Effector memory CD4-positive, alpha-beta T cell (primary cell): ENCODE measurements at regions not wholly inside any gene's neighbourhood (a gene's known extent, or its start where the extent isn't known, plus 50 kb on each side); places are given as distances from the start of the nearest gene placed in this dataset.

ENCODE experiments used
- DNase-seq, 3 donors: peaks; one replicate each; pipeline ENCODE4 v3.0.0-alpha.2; 2020
- H3K27ac ChIP-seq: 2 replicates; pipeline ENCODE4 v1.7.0; 2013; ENCODE audit warnings: mild to moderate bottlenecking, low read length, moderate library complexity; ENCODE audit not compliant: insufficient read depth, poor library complexity, severe bottlenecking
- H3K27me3 ChIP-seq: replicated peaks from 2 replicates; pipeline ENCODE4 v1.7.0; 2013; ENCODE audit warnings: mild to moderate bottlenecking, low read length; ENCODE audit not compliant: insufficient read depth, control insufficient read depth, poor library complexity, severe bottlenecking
- H3K36me3 ChIP-seq: 2 replicates; pipeline ENCODE4 v1.7.0; 2013; ENCODE audit warnings: mild to moderate bottlenecking, low read length, moderate library complexity; ENCODE audit not compliant: control insufficient read depth, insufficient read depth
- H3K4me1 ChIP-seq: 2 replicates; pipeline ENCODE4 v1.7.0; 2013; ENCODE audit warnings: low read length, mild to moderate bottlenecking; ENCODE audit not compliant: control insufficient read depth, insufficient read depth, poor library complexity, severe bottlenecking
- H3K4me3 ChIP-seq: 2 replicates; pipeline ENCODE4 v1.7.0; 2013; ENCODE audit warnings: low read length, low read depth, mild to moderate bottlenecking; ENCODE audit not compliant: insufficient read depth, poor library complexity, severe bottlenecking
- H3K9me3 ChIP-seq: 2 replicates; pipeline ENCODE4 v1.7.0; 2013; ENCODE audit warnings: mild to moderate bottlenecking, low read length, moderate library complexity; ENCODE audit not compliant: control insufficient read depth

DNA sequence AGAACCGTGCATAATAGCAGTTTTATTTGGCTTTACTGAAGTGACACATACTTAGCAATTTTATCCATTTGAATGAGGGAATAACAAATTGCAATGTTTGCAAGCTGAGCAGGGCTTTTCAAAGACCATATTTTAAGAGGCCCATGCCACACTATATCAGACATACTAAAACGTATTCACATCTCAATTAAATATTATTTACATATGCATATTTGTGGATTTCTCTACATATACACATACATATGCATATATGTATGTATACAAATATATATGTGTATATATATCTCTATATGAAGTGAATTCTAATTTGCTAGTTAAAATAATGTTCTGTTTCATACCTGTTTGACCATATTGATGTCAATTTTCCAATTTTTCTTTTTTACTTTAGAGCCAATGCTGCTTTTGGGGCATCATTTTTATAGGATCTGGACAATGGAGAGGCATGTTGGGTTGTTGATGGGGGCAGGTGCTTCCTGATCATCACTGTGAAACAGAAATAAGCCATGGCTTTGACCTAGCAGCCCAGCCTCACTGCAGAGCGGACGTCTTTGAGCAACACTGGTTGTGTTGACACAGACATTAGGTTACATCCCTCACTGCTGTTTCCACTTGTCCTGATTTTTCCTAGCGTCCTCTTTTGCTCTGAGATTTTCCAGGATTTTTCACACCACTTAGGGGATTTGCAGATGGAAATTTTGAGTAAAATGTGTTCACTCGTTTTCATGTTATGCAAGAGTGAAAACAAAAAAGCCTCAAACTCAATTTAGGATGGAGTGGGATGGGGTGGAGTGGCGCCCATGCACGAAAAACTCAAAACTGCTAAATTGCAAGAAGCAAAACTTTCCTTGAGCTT is 56.9 kb downstream of the RDH14 start:
- H3K27ac ChIP-seq = no peak overlapping the region
- H3K4me1 ChIP-seq = no peaks in the 10 kb centered on the region
- no peaks in the 10 kb centered on the region for H3K9me3 ChIP-seq
- no peak overlapping the region for H3K4me3 ChIP-seq
- DNase-seq = no peak
- H3K36me3 ChIP-seq = no peaks in the 10 kb centered on the region
- H3K27me3 ChIP-seq = no peaks in the 10 kb centered on the region

DNA sequence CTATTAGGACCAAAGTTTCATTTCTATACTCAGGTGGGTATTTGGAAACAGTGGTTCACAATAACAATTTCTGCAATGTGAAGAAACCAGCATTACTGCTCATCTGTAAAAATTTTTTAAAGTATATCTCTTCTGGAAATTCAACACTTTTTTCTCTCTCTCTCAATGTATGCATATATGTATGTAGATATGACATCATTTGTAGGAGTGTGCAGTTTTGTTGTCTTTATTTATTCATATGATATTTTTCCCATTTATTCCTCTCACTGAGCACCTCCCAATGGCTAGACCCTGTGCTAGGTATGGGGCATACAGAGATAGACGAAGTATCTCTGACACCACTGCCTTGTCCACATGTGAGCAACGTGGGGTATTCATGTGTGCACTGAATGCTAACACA is 58.3 kb downstream of the RDH14 start:
- H3K27ac ChIP-seq = no peak overlapping the region
- no peaks in the 10 kb centered on the region for H3K36me3 ChIP-seq
- DNase-seq = no peak
- H3K4me1 ChIP-seq = no peaks in the 10 kb centered on the region
- no peak overlapping the region for H3K4me3 ChIP-seq
- no peaks in the 10 kb centered on the region for H3K27me3 ChIP-seq
- H3K9me3 ChIP-seq = no peaks in the 10 kb centered on the region

DNA sequence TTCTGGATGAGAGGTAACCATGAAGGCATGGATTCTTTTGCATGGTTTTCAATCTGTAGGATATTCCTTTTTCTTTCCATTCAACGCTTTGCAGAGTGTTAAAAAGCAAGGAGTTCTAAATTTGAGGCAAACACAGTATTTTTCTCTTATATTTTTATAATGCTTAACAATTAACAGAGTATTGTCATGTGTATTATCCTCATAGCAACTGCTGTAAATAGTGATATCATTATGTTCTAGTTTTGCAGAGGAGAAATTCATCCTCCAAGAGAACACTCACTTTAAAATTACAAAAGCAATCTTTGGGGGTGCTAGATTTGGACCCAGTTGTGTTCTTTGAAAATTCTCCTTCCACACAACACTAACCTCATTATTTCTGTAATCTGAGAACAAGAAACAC is 58.7 kb downstream of the RDH14 start:
- H3K4me3 ChIP-seq = no peak overlapping the region
- H3K36me3 ChIP-seq = no peaks in the 10 kb centered on the region
- H3K4me1 ChIP-seq = no peaks in the 10 kb centered on the region
- H3K9me3 ChIP-seq = no peaks in the 10 kb centered on the region
- DNase-seq = no peak
- H3K27me3 ChIP-seq = no peaks in the 10 kb centered on the region
- no peak overlapping the region for H3K27ac ChIP-seq

DNA sequence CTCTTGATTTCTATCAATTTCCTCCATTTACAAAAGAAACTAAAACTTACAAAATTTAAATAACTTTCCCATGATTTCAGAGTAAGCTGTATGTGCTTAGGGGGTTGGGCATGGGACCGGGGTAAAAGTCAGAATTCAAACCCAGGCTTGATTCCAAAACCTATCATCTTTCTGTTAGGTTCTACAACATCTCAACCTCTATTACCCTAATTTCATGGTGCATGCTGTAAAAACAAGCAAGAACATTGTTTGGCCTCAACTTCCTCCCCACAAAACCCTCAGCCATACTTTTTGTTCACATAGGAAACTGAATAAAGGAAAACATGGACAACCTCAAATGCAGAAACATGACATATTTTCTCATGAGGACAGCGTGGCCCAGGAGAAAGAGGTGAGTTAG is 59.3 kb downstream of the RDH14 start:
- H3K27me3 ChIP-seq = no peaks in the 10 kb centered on the region
- H3K4me1 ChIP-seq = no peaks in the 10 kb centered on the region
- no peak overlapping the region for H3K27ac ChIP-seq
- DNase-seq = no peak
- no peaks in the 10 kb centered on the region for H3K36me3 ChIP-seq
- H3K9me3 ChIP-seq = no peaks in the 10 kb centered on the region
- H3K4me3 ChIP-seq = no peak overlapping the region

DNA sequence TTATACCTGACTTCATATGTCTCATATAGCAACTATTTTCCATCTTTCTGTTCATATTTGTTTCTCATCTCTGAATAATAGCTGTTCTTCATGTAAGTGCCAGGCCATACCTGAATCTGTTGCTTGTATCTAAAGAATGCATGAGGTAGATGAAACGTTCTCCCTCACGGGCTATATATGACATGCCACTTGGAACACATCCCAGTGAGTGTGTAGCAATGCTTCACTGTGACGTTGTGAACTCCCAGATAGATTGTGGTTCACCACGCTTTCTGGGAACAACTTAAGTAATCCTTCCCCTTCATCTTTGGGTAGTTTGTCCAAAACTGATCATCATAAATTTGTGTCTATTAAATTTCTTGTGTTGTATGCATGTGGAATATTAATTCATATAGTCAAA is 60.1 kb downstream of the RDH14 start:
- Histone ChIP-seq H3K27me3 (no peaks in the 10 kb centered on the region), H3K9me3 (no peaks in the 10 kb centered on the region), H3K4me3 (no peak overlapping the region), H3K27ac (no peak overlapping the region), H3K36me3 (no peaks in the 10 kb centered on the region), H3K4me1 (no peaks in the 10 kb centered on the region)
- no peak for DNase-seq

DNA sequence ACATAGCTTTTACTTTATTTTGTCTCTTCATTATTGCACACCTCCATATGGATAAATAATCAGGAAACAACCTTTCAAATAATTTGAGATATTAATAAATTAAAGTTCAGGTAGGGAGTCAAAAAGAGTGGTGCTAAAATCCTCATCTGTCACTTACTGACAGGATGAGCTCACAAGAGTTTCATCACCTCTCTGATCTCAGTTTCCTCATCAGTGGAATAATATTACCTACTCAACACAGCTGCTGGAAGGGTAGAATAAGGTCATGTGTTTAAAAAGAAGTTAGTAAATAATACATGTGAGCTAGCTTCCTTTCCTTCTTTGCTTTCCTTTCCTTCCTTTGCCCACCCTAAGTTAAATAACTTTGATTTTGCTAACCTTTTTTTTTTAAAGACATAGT is 61.9 kb downstream of the RDH14 start:
- Histone ChIP-seq H3K27me3 (no peaks in the 10 kb centered on the region), H3K4me3 (no peak overlapping the region), H3K27ac (no peak overlapping the region), H3K4me1 (no peaks in the 10 kb centered on the region), H3K36me3 (no peaks in the 10 kb centered on the region), H3K9me3 (no peaks in the 10 kb centered on the region)
- DNase-seq = no peak

DNA sequence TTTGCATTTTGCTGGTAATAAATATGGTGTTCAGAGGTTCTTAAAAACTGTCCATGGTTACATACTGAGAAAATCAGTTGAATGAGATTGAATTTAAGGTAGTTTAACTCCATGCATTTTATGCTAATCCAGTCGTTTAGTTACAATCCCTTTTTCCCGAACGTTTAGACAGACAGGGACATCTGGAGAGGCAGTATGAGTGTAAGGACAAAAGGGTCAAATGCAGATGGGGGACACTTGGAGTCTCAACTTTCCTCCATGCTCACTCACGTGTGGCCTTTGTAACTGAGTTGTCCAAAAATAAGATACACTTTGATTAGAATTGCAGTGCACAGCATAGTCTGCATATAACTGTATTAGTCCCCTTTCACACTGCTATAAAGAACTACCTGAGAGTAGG is 63.9 kb downstream of the RDH14 start:
- Histone ChIP-seq H3K9me3 (no peaks in the 10 kb centered on the region), H3K4me1 (no peaks in the 10 kb centered on the region), H3K36me3 (no peaks in the 10 kb centered on the region), H3K4me3 (no peak overlapping the region), H3K27ac (no peak overlapping the region), H3K27me3 (no peaks in the 10 kb centered on the region)
- no peak for DNase-seq

DNA sequence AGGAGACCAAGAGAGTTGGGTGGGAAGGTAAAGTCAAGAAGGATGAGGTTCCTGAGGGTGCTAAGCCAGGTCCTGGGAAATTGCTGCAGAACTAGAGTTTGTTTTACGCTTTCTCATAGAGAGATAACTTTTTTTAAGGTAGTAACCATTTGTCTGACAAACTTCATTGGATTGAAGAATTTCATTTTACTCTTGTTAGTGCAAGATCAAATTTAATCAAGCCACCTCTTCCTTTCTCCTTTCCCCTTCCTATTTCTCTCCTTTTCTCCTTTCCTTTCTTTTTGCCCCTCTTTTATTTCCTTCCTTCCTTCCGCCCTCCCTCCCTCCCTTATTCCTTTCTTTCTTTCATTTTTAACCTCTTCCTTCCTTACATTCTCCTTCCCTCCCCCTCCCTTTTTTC is 65.4 kb downstream of the RDH14 start:
- Histone ChIP-seq H3K4me1 (no peaks in the 10 kb centered on the region), H3K27ac (no peak overlapping the region), H3K27me3 (no peaks in the 10 kb centered on the region), H3K9me3 (no peaks in the 10 kb centered on the region), H3K36me3 (no peaks in the 10 kb centered on the region), H3K4me3 (no peak overlapping the region)
- no peak for DNase-seq

DNA sequence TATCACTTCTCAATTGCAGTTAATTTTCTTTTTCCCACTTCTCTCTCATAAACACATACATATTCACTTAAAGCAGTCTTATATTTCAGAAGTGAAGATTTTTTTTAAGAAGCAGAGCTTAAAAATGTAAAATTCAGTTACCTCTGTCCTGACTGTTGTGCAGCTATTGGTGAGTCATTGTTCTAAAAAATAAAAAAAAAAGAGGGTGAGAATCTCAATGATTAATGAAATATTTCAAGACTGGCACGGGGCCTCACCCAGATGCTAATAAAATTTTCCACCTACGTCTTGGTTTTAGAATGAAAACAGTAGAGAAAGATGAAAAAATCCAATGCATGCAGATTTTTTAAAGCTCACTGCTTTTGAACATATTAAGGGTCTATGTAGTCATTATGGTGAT is 67.7 kb downstream of the RDH14 start:
- Histone ChIP-seq H3K27me3 (no peaks in the 10 kb centered on the region), H3K4me1 (no peaks in the 10 kb centered on the region), H3K9me3 (no peaks in the 10 kb centered on the region), H3K27ac (no peak overlapping the region), H3K36me3 (no peaks in the 10 kb centered on the region), H3K4me3 (no peak overlapping the region)
- DNase-seq = no peak

DNA sequence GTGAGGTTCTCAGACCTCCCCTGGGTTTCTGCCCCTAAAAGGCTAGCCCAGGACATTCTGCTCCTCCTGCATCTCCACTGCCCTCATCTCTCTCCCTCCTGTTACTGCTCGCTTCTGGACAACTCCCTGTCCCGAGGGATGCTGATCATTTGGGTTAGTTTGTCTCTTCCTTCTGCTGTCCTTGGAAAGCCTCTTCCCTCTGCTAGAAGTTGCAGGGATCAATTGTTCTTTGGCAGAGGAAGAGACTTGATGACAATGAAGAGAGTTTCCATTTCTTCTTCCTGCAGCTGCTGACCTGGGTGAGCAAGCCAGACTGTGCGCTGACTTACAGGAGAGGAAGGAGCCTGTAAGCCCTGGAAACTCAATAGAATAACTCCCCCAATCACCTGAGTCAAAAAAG is 68.9 kb downstream of the RDH14 start:
- Histone ChIP-seq H3K27me3 (no peaks in the 10 kb centered on the region), H3K36me3 (no peaks in the 10 kb centered on the region)

More for the DNA sequence above, 68.9 kb downstream of the RDH14 start:
- Histone ChIP-seq H3K27ac (no peak overlapping the region), H3K4me3 (no peak overlapping the region), H3K9me3 (no peaks in the 10 kb centered on the region), H3K4me1 (no peaks in the 10 kb centered on the region)
- no peak for DNase-seq
